GM12878 (cell line): ENCODE measurements at regions not wholly inside any gene's neighbourhood (a gene's known extent, or its start where the extent isn't known, plus 50 kb on each side); places are given as distances from the start of the nearest gene placed in this dataset.
"Not testable (repeated sequence)": the region's sequence is repeated elsewhere in the genome, so short reads cannot be mapped to it uniquely, and the experiment has no call there.

Experiments used
- ATAC-seq: fragments of 200-7000 bp; cut with Tn5 transposase; 3 replicates; pipeline ENCODE4 v1.9.1; 2020; ENCODE audit warnings: mild to moderate bottlenecking, moderate library complexity
- BruUV-seq: library from RNA; stranded (reverse); fragments of 400-500 nt; replicated peaks from 2 replicates; lab custom pipeline; 2021; lab: Mats Ljungman, UMichigan
- CTCF ChIA-PET: fragments of 300-600 bp; sonication (Branson Sonifier 250); formaldehyde crosslinking; extraction: SDS; loops from one replicate; lab custom pipeline; 2021; ENCODE audit warnings: inconsistent platforms; lab: Yijun Ruan, JAX
- POLR2A ChIA-PET: fragments of 350-600 bp; formaldehyde crosslinking; extraction: SDS; loops from one replicate; lab custom pipeline; 2021; ENCODE audit warnings: inconsistent platforms; lab: Charles Lee
- RAD21 ChIA-PET: fragments of 300-600 bp; sonication (Branson Sonifier 250); formaldehyde crosslinking; loops from one replicate; lab custom pipeline; 2023; ENCODE audit warnings: antibody characterized with exemption; ENCODE audit not compliant: unreplicated experiment; lab: Charles Lee
- SMC1A ChIA-PET: fragments of 300-600 bp; sonication (Branson Sonifier 250); formaldehyde crosslinking; loops from one replicate; lab custom pipeline; 2023; ENCODE audit not compliant: unreplicated experiment, uncharacterized antibody; lab: Charles Lee
- DNase-seq: peaks from one replicate; pipeline ENCODE4 v3.0.0-alpha.2; 2011; ENCODE audit warnings: low read depth, low spot score
- FAIRE-seq: peaks from 3 replicates; lab custom pipeline; 2011; peaks lifted over from hg19 to GRCh38; lab: Jason Lieb, UNC
- H2AFZ ChIP-seq: 2 replicates; pipeline ENCODE4 v1.6.0; 2011; ENCODE audit warnings: low read depth, low read length, control low read depth; ENCODE audit not compliant: control insufficient read depth
- H3K27ac ChIP-seq: 2 replicates; pipeline ENCODE4 v1.5.1; 2011; ENCODE audit warnings: control low read depth; ENCODE audit not compliant: control insufficient read depth, insufficient read depth
- H3K27me3 ChIP-seq, 2 experiments: replicated peaks in 1 of 2; 2 replicates each; pipeline versions ENCODE4 v1.6.0 to v1.6.1; 2011; ENCODE audit warnings: low read length in 1 of 2; ENCODE audit not compliant: control insufficient read depth in 2 of 2, insufficient read depth in 2 of 2
- H3K36me3 ChIP-seq, 2 experiments: 2 replicates each; pipeline ENCODE4 v1.5.1; 2011; ENCODE audit warnings: low read length in 1 of 2; ENCODE audit not compliant: control insufficient read depth in 2 of 2, insufficient read depth in 2 of 2
- H3K4me1 ChIP-seq: 2 replicates; pipeline ENCODE4 v1.6.1; 2011; ENCODE audit warnings: mild to moderate bottlenecking, low read length, moderate library complexity, mixed read lengths; ENCODE audit not compliant: control insufficient read depth, insufficient read depth
- H3K4me2 ChIP-seq: 2 replicates; pipeline ENCODE4 v1.6.0; 2011; ENCODE audit warnings: control low read depth; ENCODE audit not compliant: control insufficient read depth, insufficient read depth
- H3K4me3 ChIP-seq: fragments of 200-600 bp; sonication (generic); 2 replicates; pipeline ENCODE4 v1.5.1; 2016
- H3K79me2 ChIP-seq: 2 replicates; pipeline ENCODE4 v1.6.0; 2011; ENCODE audit warnings: low read length; ENCODE audit not compliant: control insufficient read depth, insufficient read depth
- H3K9ac ChIP-seq: 2 replicates; pipeline ENCODE4 v1.8.0; 2011; ENCODE audit warnings: low read length, control low read depth, mixed read lengths; ENCODE audit not compliant: control insufficient read depth, insufficient read depth
- H3K9me3 ChIP-seq: replicated peaks from 3 replicates; pipeline ENCODE4 v1.5.1; 2011; ENCODE audit warnings: mild to moderate bottlenecking, low read length; ENCODE audit not compliant: control insufficient read depth, insufficient read depth
- H4K20me1 ChIP-seq: 2 replicates; pipeline ENCODE4 v1.6.0; 2011; ENCODE audit not compliant: control insufficient read depth, insufficient read depth
- MAX ChIP-seq: IDR thresholded peaks from 2 replicates; pipeline ENCODE4 v1.6.1; 2012; ENCODE audit warnings: low read depth, low read length, improper control_type of control experiment
- MEF2A ChIP-seq: IDR thresholded peaks from 2 replicates; pipeline ENCODE4 v1.6.1; 2011; ENCODE audit warnings: low read depth, mild to moderate bottlenecking, low read length, moderate library complexity; ENCODE audit not compliant: insufficient read depth
- NRF1 ChIP-seq: conservative IDR thresholded peaks from 2 replicates; pipeline ENCODE4 v1.6.1; 2011; ENCODE audit warnings: mild to moderate bottlenecking, low read depth, low read length, improper control_type of control experiment
- PKNOX1 ChIP-seq: fragments of 450-650 bp; IDR thresholded peaks from 2 replicates; pipeline ENCODE4 v1.6.1; 2016; ENCODE audit warnings: mild to moderate bottlenecking
- ZNF207 ChIP-seq: fragments of 450-650 bp; IDR thresholded peaks from 2 replicates; pipeline ENCODE4 v1.6.1; 2014; ENCODE audit warnings: antibody characterized with exemption, mild to moderate bottlenecking, borderline replicate concordance
- WGBS: methylation state at CpG from one replicate; pipeline ENCODE4 v1.1.6; 2016; ENCODE audit warnings: low lambda C conversion rate; ENCODE audit not compliant: insufficient replicate concordance, insufficient coverage; ENCODE audit errors: missing lambda C conversion rate; 5-methylcytosine and 5-hydroxymethylcytosine counted together
- in situ Hi-C: fragments of 300-500 bp; cut with MboI; formaldehyde crosslinking; loops from 9 replicates; pipeline ENCODE4 v1.14.3; 2018; ENCODE audit warnings: mixed read lengths
- intact Hi-C: fragments of 100-400 bp; cut with micrococcal nuclease; formaldehyde crosslinking; loops from one replicate; pipeline ENCODE4 v1.14.2; 2022; ENCODE audit not compliant: unreplicated experiment

GRCh38 chr14:38605193-38606114, 349.6 kb upstream of the CLEC14A start (continued):
- TF ChIP-seq PKNOX1 = no peak
- no peak for TF ChIP-seq MAX
- TF ChIP-seq MEF2A = no peak
- TF ChIP-seq ZNF207 = no peak
- TF ChIP-seq NRF1 = no peak

DNA sequence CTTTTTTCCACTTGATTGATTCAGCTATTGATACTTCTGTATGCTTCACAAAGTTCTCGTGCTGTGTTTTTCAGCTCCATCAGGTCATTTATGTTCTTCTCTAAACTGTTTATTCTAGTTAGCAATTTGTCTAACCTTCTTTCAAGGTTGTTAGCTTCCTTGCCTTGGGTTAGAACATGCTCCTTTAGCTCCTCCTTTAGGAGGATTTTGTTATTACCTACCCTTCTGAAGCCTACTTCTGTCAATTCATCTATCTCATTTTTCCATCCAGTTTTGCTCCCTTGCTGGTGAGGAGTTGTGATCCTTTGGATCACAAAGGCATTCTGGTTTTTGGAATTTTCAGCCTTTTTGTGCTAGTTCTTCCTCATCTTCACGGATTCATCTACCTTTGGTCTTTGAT, 344.7 kb upstream of the CLEC14A start:
- POLR2A ChIA-PET, CTCF ChIA-PET, H3K4me2 ChIP-seq, H3K27me3 ChIP-seq, in situ Hi-C loops, H3K79me2 ChIP-seq, H3K36me3 ChIP-seq, RAD21 ChIA-PET, intact Hi-C loops, DNase-seq, H4K20me1 ChIP-seq, BruUV-seq, H3K27ac ChIP-seq, FAIRE-seq, H3K9me3 ChIP-seq, H3K4me3 ChIP-seq, H2AFZ ChIP-seq, ATAC-seq, H3K4me1 ChIP-seq, H3K9ac ChIP-seq: not testable (repeated sequence)
- SMC1A ChIA-PET = interaction anchor here (0.6 kb wide), 1 partner anchor 169 kb away, joined by 3 read pairs; no protein-coding TSS in a partner anchor
- WGBS = 24% methylated on average over 2 of the region's 2 CpGs
